H1 (cell line): ENCODE measurements at regions not wholly inside any gene's neighbourhood (a gene's known extent, or its start where the extent isn't known, plus 50 kb on each side); places are given as distances from the start of the nearest gene placed in this dataset.
A peak's percentile ranks its signal among the peaks of the same experiment; 100 is the strongest.
"Not testable (repeated sequence)": the region's sequence is repeated elsewhere in the genome, so short reads cannot be mapped to it uniquely, and the experiment has no call there.

Source experiments
- ATF3 ChIP-seq: IDR thresholded peaks from 2 replicates; pipeline ENCODE4 v1.6.1; 2011; ENCODE audit warnings: low read depth, mild to moderate bottlenecking, low read length; ENCODE audit not compliant: insufficient read depth
- CEBPB ChIP-seq: IDR thresholded peaks from 2 replicates; pipeline ENCODE4 v1.6.1; 2012; ENCODE audit warnings: low read depth, low read length
- CHD7 ChIP-seq: fragments of 300-600 bp; sonication (generic); IDR thresholded peaks from 2 replicates; pipeline ENCODE4 v1.7.1; 2012; ENCODE audit warnings: low read length, moderate library complexity, mild to moderate bottlenecking, inconsistent platforms; ENCODE audit not compliant: insufficient replicate concordance
- CTCF ChIP-seq, 3 experiments: IDR thresholded peaks; 1 replicate in 2 of 3; 2 replicates in 1 of 3; pipeline versions ENCODE4 v1.5.1 to v1.6.1; 2011; ENCODE audit warnings: low read length in 3 of 3, mild to moderate bottlenecking in 3 of 3, inconsistent platforms in 2 of 3, low read depth in 1 of 3, moderate library complexity in 1 of 3; ENCODE audit not compliant: insufficient read depth in 1 of 3; ENCODE audit errors: control extremely low read depth in 1 of 3
- EP300 ChIP-seq, 2 experiments: IDR thresholded peaks; 1 replicate in 1 of 2; 2 replicates in 1 of 2; pipeline ENCODE4 v1.6.1; 2011 to 2012; ENCODE audit warnings: low read depth in 2 of 2, low read length in 2 of 2, mild to moderate bottlenecking in 2 of 2, borderline replicate concordance in 1 of 2, inconsistent platforms in 1 of 2, moderate library complexity in 1 of 2
- EZH2 ChIP-seq: fragments of 200-600 bp; sonication (generic); IDR thresholded peaks from 2 replicates; pipeline ENCODE4 v1.7.1; 2012; ENCODE audit warnings: low read depth, mild to moderate bottlenecking, moderate library complexity, low read length, inconsistent platforms; ENCODE audit not compliant: severe bottlenecking
- JUND ChIP-seq: IDR thresholded peaks from 2 replicates; pipeline ENCODE4 v1.6.1; 2011; ENCODE audit warnings: mild to moderate bottlenecking, improper control_type of control experiment, low read length
- NANOG ChIP-seq: IDR thresholded peaks from 2 replicates; pipeline ENCODE4 v1.6.1; 2011; ENCODE audit warnings: low read length, low read depth, mild to moderate bottlenecking, inconsistent platforms; ENCODE audit not compliant: insufficient read depth, poor library complexity, severe bottlenecking
- NRF1 ChIP-seq: IDR thresholded peaks from 2 replicates; pipeline ENCODE4 v1.6.1; 2011; ENCODE audit warnings: mild to moderate bottlenecking, low read depth, low read length, improper control_type of control experiment
- POLR2A ChIP-seq, 2 experiments: IDR thresholded peaks; 1 replicate in 1 of 2; 2 replicates in 1 of 2; pipeline ENCODE4 v1.6.1; 2011; ENCODE audit warnings: low read depth in 2 of 2, low read length in 2 of 2, mild to moderate bottlenecking in 2 of 2; ENCODE audit errors: control extremely low read depth in 1 of 2
- RAD21 ChIP-seq, 2 experiments: IDR thresholded peaks in 1 of 2; conservative IDR thresholded peaks in 1 of 2; 2 replicates each; pipeline ENCODE4 v1.6.1; 2011; ENCODE audit warnings: low read depth in 2 of 2, low read length in 2 of 2, improper control_type of control experiment in 1 of 2, inconsistent platforms in 1 of 2, mild to moderate bottlenecking in 1 of 2, moderate library complexity in 1 of 2
- RFX5 ChIP-seq: IDR thresholded peaks from 2 replicates; pipeline ENCODE4 v1.6.1; 2011; ENCODE audit warnings: low read depth, low read length, improper control_type of control experiment, borderline replicate concordance
- TAF1 ChIP-seq: IDR thresholded peaks from 2 replicates; pipeline ENCODE4 v1.6.1; 2011; ENCODE audit warnings: mild to moderate bottlenecking, low read depth, low read length
- YY1 ChIP-seq: IDR thresholded peaks from 2 replicates; pipeline ENCODE4 v1.6.1; 2011; ENCODE audit warnings: low read depth, mild to moderate bottlenecking, low read length

GRCh38 chr10:62608189-62608875 lies 196.2 kb upstream of the ADO start:
- not testable (repeated sequence) for TF ChIP-seq CTCF (IDR thresholded peaks at IDR 0.05; ENCODE audit: control extremely low read depth in 1 of 3, insufficient read depth in 1 of 3, low read depth in 1 of 3, low read length in 3 of 3); NRF1; POLR2A (IDR thresholded peaks at IDR 0.05; ENCODE audit: control extremely low read depth in 1 of 2, low read depth in 2 of 2, low read length in 2 of 2); NANOG; CEBPB; RAD21 (IDR thresholded peaks at IDR 0.05 in 1 of 2, conservative IDR thresholded peaks at IDR 0.05 in 1 of 2; ENCODE audit: low read depth in 2 of 2, low read length in 2 of 2); RFX5; ATF3; CHD7; EZH2; JUND; EP300 (IDR thresholded peaks at IDR 0.05; ENCODE audit: borderline replicate concordance in 1 of 2, low read depth in 2 of 2, low read length in 2 of 2)
- TF ChIP-seq TAF1 (0 out of 2 replicates have a peak, but pooled peaks have one; percentile 38), YY1 (peak; percentile 66; the same call in 1 of the 2 replicates)
